GM12878 (cell line): ENCODE measurements at regions not wholly inside any gene's neighbourhood (a gene's known extent, or its start where the extent isn't known, plus 50 kb on each side); places are given as distances from the start of the nearest gene placed in this dataset.

Source experiments
- ATAC-seq: fragments of 200-7000 bp; cut with Tn5 transposase; 3 replicates; pipeline ENCODE4 v1.9.1; 2020; ENCODE audit warnings: mild to moderate bottlenecking, moderate library complexity
- BruUV-seq: library from RNA; stranded (reverse); fragments of 400-500 nt; replicated peaks from 2 replicates; lab custom pipeline; 2021; lab: Mats Ljungman, UMichigan
- CTCF ChIA-PET: fragments of 300-600 bp; sonication (Branson Sonifier 250); formaldehyde crosslinking; extraction: SDS; loops from one replicate; lab custom pipeline; 2021; ENCODE audit warnings: inconsistent platforms; lab: Yijun Ruan, JAX
- POLR2A ChIA-PET: fragments of 350-600 bp; formaldehyde crosslinking; extraction: SDS; loops from one replicate; lab custom pipeline; 2021; ENCODE audit warnings: inconsistent platforms; lab: Charles Lee
- RAD21 ChIA-PET: fragments of 300-600 bp; sonication (Branson Sonifier 250); formaldehyde crosslinking; loops from one replicate; lab custom pipeline; 2023; ENCODE audit warnings: antibody characterized with exemption; ENCODE audit not compliant: unreplicated experiment; lab: Charles Lee
- SMC1A ChIA-PET: fragments of 300-600 bp; sonication (Branson Sonifier 250); formaldehyde crosslinking; loops from one replicate; lab custom pipeline; 2023; ENCODE audit not compliant: unreplicated experiment, uncharacterized antibody; lab: Charles Lee
- DNase-seq: peaks from one replicate; pipeline ENCODE4 v3.0.0-alpha.2; 2011; ENCODE audit warnings: low read depth, low spot score
- FAIRE-seq: peaks from 3 replicates; lab custom pipeline; 2011; peaks lifted over from hg19 to GRCh38; lab: Jason Lieb, UNC
- H2AFZ ChIP-seq: 2 replicates; pipeline ENCODE4 v1.6.0; 2011; ENCODE audit warnings: low read depth, low read length, control low read depth; ENCODE audit not compliant: control insufficient read depth
- H3K27ac ChIP-seq: 2 replicates; pipeline ENCODE4 v1.5.1; 2011; ENCODE audit warnings: control low read depth; ENCODE audit not compliant: control insufficient read depth, insufficient read depth
- H3K27me3 ChIP-seq, 2 experiments: replicated peaks in 1 of 2; 2 replicates each; pipeline versions ENCODE4 v1.6.0 to v1.6.1; 2011; ENCODE audit warnings: low read length in 1 of 2; ENCODE audit not compliant: control insufficient read depth in 2 of 2, insufficient read depth in 2 of 2
- H3K36me3 ChIP-seq, 2 experiments: 2 replicates each; pipeline ENCODE4 v1.5.1; 2011; ENCODE audit warnings: low read length in 1 of 2; ENCODE audit not compliant: control insufficient read depth in 2 of 2, insufficient read depth in 2 of 2
- H3K4me1 ChIP-seq: 2 replicates; pipeline ENCODE4 v1.6.1; 2011; ENCODE audit warnings: mild to moderate bottlenecking, low read length, moderate library complexity, mixed read lengths; ENCODE audit not compliant: control insufficient read depth, insufficient read depth
- H3K4me2 ChIP-seq: 2 replicates; pipeline ENCODE4 v1.6.0; 2011; ENCODE audit warnings: control low read depth; ENCODE audit not compliant: control insufficient read depth, insufficient read depth
- H3K4me3 ChIP-seq: fragments of 200-600 bp; sonication (generic); 2 replicates; pipeline ENCODE4 v1.5.1; 2016
- H3K79me2 ChIP-seq: 2 replicates; pipeline ENCODE4 v1.6.0; 2011; ENCODE audit warnings: low read length; ENCODE audit not compliant: control insufficient read depth, insufficient read depth
- H3K9ac ChIP-seq: 2 replicates; pipeline ENCODE4 v1.8.0; 2011; ENCODE audit warnings: low read length, control low read depth, mixed read lengths; ENCODE audit not compliant: control insufficient read depth, insufficient read depth
- H3K9me3 ChIP-seq: replicated peaks from 3 replicates; pipeline ENCODE4 v1.5.1; 2011; ENCODE audit warnings: mild to moderate bottlenecking, low read length; ENCODE audit not compliant: control insufficient read depth, insufficient read depth
- H4K20me1 ChIP-seq: 2 replicates; pipeline ENCODE4 v1.6.0; 2011; ENCODE audit not compliant: control insufficient read depth, insufficient read depth
- CBX3 ChIP-seq: fragments of 200-600 bp; sonication (generic); IDR thresholded peaks from 2 replicates; pipeline ENCODE4 v1.6.1; 2016; ENCODE audit warnings: low read depth, borderline replicate concordance
- CHD2 ChIP-seq: IDR thresholded peaks from 2 replicates; pipeline ENCODE4 v1.6.1; 2011; ENCODE audit warnings: low read depth, low read length, improper control_type of control experiment, borderline replicate concordance
- EZH2 ChIP-seq: IDR thresholded peaks from 2 replicates; pipeline ENCODE4 v1.6.1; 2012; ENCODE audit warnings: low read depth, mild to moderate bottlenecking, control low read depth, inconsistent platforms, low read length, borderline replicate concordance; ENCODE audit not compliant: control insufficient read depth
- HDAC6 ChIP-seq: fragments of 200-600 bp; sonication (generic); IDR thresholded peaks from one replicate; pipeline ENCODE4 v1.8.0; 2017; ENCODE audit warnings: antibody characterized with exemption; ENCODE audit not compliant: unreplicated experiment
- IKZF1 ChIP-seq: fragments of 450-650 bp; conservative IDR thresholded peaks from 2 replicates; pipeline ENCODE4 v1.6.1; 2017; ENCODE audit warnings: antibody characterized with exemption, mild to moderate bottlenecking
- LARP7 ChIP-seq: fragments of 450-650 bp; IDR thresholded peaks from 2 replicates; pipeline ENCODE4 v1.6.1; 2017; ENCODE audit warnings: mild to moderate bottlenecking
- MTA3 ChIP-seq: IDR thresholded peaks from 2 replicates; pipeline ENCODE4 v1.6.1; 2012; ENCODE audit warnings: low read length, inconsistent platforms, borderline replicate concordance
- NRF1 ChIP-seq: conservative IDR thresholded peaks from 2 replicates; pipeline ENCODE4 v1.6.1; 2011; ENCODE audit warnings: mild to moderate bottlenecking, low read depth, low read length, improper control_type of control experiment
- PAX5 ChIP-seq: IDR thresholded peaks from 2 replicates; pipeline ENCODE4 v1.6.1; 2011; ENCODE audit warnings: low read depth, low read length, borderline replicate concordance
- PAX8 ChIP-seq: fragments of 450-650 bp; IDR thresholded peaks from 2 replicates; pipeline ENCODE4 v1.6.1; 2017; ENCODE audit warnings: mild to moderate bottlenecking, moderate library complexity
- PML ChIP-seq: IDR thresholded peaks from 2 replicates; pipeline ENCODE4 v1.6.1; 2012; ENCODE audit warnings: low read length, inconsistent platforms
- RB1 ChIP-seq: fragments of 450-650 bp; formaldehyde crosslinking; IDR thresholded peaks from 2 replicates; pipeline ENCODE4 v1.6.1; 2017; ENCODE audit warnings: mild to moderate bottlenecking, borderline replicate concordance
- RBBP5 ChIP-seq: fragments of 200-600 bp; sonication (generic); conservative IDR thresholded peaks from 2 replicates; pipeline ENCODE4 v1.6.1; 2016
- ZNF622 ChIP-seq: fragments of 450-650 bp; IDR thresholded peaks from 2 replicates; pipeline ENCODE4 v1.6.1; 2017; ENCODE audit warnings: mild to moderate bottlenecking, inconsistent platforms
- WGBS: methylation state at CpG from one replicate; pipeline ENCODE4 v1.1.6; 2016; ENCODE audit warnings: low lambda C conversion rate; ENCODE audit not compliant: insufficient replicate concordance, insufficient coverage; ENCODE audit errors: missing lambda C conversion rate; 5-methylcytosine and 5-hydroxymethylcytosine counted together
- in situ Hi-C: fragments of 300-500 bp; cut with MboI; formaldehyde crosslinking; loops from 9 replicates; pipeline ENCODE4 v1.14.3; 2018; ENCODE audit warnings: mixed read lengths
- intact Hi-C: fragments of 100-400 bp; cut with micrococcal nuclease; formaldehyde crosslinking; loops from one replicate; pipeline ENCODE4 v1.14.2; 2022; ENCODE audit not compliant: unreplicated experiment
- TF ChIP-seq, protein P1 (sequence below): IDR thresholded peaks from 2 replicates; pipeline ENCODE4 v1.6.1; 2012; ENCODE audit warnings: low read length, inconsistent platforms
- TF ChIP-seq, protein P2 (sequence below): IDR thresholded peaks from 2 replicates; pipeline ENCODE4 v1.6.1; 2012; ENCODE audit warnings: mild to moderate bottlenecking, low read depth, low read length
- TF ChIP-seq, protein P3 (sequence below): IDR thresholded peaks from 2 replicates; pipeline ENCODE4 v1.6.1; 2011; ENCODE audit warnings: borderline replicate concordance, low read depth, mild to moderate bottlenecking, moderate library complexity, mixed read lengths, low read length; ENCODE audit not compliant: insufficient read depth; ENCODE audit errors: extremely low read length

GRCh38 chr22:47575291-47575690, 812.8 kb downstream of the TBC1D22A start:
- no peak overlapping the region for H3K4me3 ChIP-seq
- CTCF ChIA-PET: no interaction called here
- no peak overlapping the region for H3K4me2 ChIP-seq
- no peak overlapping the region for H3K9ac ChIP-seq
- ATAC-seq (no peak), FAIRE-seq (no peak), DNase-seq (no peak)
- H3K9me3 ChIP-seq: no peaks in the 10 kb centered on the region; the same call in 2 of the 3 replicates
- RAD21 ChIA-PET: no interaction called here
- no TSS peak for BruUV-seq
- in situ Hi-C loops: no loop called here
- SMC1A ChIA-PET: no interaction called here
- H2AFZ ChIP-seq: no peak overlapping the region
- H3K79me2 ChIP-seq: no peaks in the 10 kb centered on the region
- WGBS: 18% methylated on average over 11 of the region's 11 CpGs
- POLR2A ChIA-PET: no interaction called here
- TF ChIP-seq CBX3 (no peak), HDAC6 (no peak), MTA3 (no peak), NRF1 (no peak), IKZF1 (no peak), LARP7 (no peak), ZNF622 (no peak), PAX5 (no peak), CHD2 (no peak), EZH2 (no peak), RB1 (no peak), PAX8 (no peak), RBBP5 (no peak), PML (no peak)
- TF ChIP-seq, protein P1, sequence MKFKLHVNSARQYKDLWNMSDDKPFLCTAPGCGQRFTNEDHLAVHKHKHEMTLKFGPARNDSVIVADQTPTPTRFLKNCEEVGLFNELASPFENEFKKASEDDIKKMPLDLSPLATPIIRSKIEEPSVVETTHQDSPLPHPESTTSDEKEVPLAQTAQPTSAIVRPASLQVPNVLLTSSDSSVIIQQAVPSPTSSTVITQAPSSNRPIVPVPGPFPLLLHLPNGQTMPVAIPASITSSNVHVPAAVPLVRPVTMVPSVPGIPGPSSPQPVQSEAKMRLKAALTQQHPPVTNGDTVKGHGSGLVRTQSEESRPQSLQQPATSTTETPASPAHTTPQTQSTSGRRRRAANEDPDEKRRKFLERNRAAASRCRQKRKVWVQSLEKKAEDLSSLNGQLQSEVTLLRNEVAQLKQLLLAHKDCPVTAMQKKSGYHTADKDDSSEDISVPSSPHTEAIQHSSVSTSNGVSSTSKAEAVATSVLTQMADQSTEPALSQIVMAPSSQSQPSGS: no peak
- TF ChIP-seq, protein P2, sequence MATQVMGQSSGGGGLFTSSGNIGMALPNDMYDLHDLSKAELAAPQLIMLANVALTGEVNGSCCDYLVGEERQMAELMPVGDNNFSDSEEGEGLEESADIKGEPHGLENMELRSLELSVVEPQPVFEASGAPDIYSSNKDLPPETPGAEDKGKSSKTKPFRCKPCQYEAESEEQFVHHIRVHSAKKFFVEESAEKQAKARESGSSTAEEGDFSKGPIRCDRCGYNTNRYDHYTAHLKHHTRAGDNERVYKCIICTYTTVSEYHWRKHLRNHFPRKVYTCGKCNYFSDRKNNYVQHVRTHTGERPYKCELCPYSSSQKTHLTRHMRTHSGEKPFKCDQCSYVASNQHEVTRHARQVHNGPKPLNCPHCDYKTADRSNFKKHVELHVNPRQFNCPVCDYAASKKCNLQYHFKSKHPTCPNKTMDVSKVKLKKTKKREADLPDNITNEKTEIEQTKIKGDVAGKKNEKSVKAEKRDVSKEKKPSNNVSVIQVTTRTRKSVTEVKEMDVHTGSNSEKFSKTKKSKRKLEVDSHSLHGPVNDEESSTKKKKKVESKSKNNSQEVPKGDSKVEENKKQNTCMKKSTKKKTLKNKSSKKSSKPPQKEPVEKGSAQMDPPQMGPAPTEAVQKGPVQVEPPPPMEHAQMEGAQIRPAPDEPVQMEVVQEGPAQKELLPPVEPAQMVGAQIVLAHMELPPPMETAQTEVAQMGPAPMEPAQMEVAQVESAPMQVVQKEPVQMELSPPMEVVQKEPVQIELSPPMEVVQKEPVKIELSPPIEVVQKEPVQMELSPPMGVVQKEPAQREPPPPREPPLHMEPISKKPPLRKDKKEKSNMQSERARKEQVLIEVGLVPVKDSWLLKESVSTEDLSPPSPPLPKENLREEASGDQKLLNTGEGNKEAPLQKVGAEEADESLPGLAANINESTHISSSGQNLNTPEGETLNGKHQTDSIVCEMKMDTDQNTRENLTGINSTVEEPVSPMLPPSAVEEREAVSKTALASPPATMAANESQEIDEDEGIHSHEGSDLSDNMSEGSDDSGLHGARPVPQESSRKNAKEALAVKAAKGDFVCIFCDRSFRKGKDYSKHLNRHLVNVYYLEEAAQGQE: no peak
- TF ChIP-seq, protein P3, sequence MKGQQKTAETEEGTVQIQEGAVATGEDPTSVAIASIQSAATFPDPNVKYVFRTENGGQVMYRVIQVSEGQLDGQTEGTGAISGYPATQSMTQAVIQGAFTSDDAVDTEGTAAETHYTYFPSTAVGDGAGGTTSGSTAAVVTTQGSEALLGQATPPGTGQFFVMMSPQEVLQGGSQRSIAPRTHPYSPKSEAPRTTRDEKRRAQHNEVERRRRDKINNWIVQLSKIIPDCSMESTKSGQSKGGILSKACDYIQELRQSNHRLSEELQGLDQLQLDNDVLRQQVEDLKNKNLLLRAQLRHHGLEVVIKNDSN: no peak
- no peaks in the 10 kb centered on the region for H3K36me3 ChIP-seq
- H4K20me1 ChIP-seq: no peaks in the 10 kb centered on the region
- H3K4me1 ChIP-seq: no peaks in the 10 kb centered on the region
- intact Hi-C loops: no loop called here
- H3K27me3 ChIP-seq: no peaks in the 10 kb centered on the region
- H3K27ac ChIP-seq: no peak overlapping the region
